GM18508 (cell line): ENCODE measurements at regions not wholly inside any gene's neighbourhood (a gene's known extent, or its start where the extent isn't known, plus 50 kb on each side); places are given as distances from the start of the nearest gene placed in this dataset.

Source experiments
- ATAC-seq: cut with Tn5 transposase; IDR thresholded peaks from one replicate; pipeline ENCODE4 v1.9.1; 2021; ENCODE audit warnings: moderate number of reproducible peaks; ENCODE audit not compliant: insufficient read depth, unreplicated experiment

GRCh38 chr10:111677759-111678158 is 505.8 kb downstream of the GPAM start:
- ATAC-seq = no peak

- ATAC-seq = no peak
Measured at GRCh38 chr10:111686796-111687195, 496.8 kb downstream of the GPAM start.

DNA sequence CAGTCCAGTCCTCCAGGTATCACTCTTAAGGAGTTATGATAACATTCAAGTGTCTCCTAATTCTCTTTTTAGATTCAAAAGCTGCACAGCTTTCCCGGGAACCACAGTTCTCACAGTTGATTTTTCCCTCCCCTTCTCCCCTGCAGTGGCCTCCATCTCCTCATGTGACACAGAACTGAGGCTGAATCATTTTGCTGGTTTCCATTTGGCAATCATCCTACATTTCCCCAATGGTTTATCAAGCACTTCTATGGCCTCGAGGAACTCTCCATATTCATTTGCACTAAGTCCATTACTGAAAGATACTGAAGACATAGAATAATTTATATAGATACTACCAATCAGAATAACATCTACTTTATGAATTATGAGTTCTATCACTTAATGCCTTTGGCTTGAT is 484.9 kb downstream of the GPAM start:
- no peak for ATAC-seq

DNA sequence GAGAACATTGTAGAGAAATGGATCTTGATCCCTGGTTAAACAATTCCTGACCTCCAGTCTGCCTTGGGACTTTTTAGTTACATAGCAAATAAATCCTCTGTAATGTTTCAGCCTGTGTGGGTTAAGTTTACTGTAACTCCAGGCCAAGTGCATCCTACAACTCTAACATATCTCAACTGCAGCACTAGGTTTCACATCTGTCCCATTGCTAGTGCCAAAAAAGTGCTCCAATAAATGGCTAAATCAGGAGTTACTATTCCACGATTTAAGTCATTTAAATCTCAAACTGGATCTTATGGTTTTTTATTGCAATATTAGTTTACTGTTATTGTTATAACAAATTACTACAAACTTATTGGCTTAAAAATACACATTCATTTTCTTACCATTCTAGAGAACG is 479.6 kb downstream of the GPAM start:
- no peak for ATAC-seq

DNA sequence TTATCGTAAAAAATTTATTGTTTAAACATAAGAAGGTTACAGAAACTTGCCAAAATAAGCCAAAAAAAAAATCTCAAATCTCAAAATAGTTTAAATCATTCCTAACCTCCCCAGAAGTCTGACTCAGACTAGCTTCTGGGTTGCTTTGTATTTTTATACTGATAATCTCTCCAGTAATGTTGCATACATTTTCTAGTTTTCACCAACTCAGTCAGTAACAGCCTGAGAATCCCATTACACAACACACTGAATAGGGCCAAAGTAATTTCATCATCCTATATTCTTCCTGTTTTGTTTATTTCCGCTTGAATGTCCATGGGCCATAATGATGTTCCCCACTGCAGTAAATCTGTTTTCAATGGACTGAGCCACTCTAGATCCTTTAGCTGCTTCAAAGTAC is 478.5 kb downstream of the GPAM start:
- no peak for ATAC-seq

DNA sequence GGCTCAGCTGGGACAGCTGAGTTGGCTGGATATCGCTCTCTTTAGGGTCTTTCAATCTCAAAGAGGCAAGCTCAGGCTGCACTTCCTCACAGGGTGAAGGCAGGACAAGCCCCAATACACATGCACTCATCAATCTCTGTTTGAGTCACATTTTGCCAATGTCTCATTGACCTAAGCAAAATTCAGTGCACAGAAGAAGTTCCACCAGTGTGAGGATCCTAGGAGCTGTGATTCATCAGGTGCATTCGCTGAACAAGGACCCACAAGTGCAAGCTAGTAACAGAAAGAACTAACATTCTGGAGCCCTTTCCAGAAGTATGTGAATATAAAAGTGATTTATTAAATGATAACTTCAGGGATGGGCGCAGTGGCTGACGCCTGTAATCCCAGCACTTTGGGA is 477.2 kb downstream of the GPAM start:
- no peak for ATAC-seq

- ATAC-seq = no peak
Measured at GRCh38 chr10:111707076-111707475, 476.5 kb downstream of the GPAM start.

DNA sequence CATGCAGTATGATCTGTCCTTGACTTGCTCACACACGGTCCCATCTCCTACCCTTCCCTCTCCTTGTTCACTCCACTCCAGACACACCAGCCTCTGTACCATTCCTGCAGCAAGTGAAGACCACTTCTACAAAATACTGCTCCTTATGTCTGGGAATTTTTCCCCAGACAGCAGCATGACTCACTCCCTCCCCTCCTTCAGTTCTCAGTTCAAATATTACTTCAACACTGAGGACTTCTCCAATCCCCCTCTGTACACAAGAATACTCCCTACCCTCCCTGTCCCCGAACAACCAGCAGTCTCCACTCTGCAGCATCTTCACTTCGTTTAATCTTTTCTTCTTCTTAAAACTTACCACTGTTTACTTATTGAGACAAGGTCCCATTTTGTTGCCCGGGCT is 474.0 kb downstream of the GPAM start:
- no peak for ATAC-seq

GRCh38 chr10:111716032-111716431 is 467.5 kb downstream of the GPAM start:
- no peak for ATAC-seq

DNA sequence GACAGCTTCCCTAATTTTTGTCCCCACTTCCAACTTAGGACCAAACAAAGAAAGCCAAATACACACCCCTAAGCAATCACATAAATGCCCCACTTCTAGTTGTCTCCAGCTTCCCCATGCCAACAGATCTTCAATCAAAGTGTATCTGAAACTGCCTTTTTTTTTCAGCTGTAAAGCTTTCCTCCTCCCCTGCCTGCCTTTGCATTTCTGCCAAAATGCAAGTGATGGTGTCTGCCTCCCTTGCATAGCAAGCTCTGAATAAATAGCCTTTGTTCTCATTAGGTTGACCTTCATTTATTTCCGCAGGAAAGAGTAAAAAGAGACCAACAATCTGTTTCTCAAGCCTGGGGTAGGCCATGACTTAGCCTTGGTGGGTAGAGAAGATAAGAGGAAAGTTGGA is 459.4 kb downstream of the GPAM start:
- ATAC-seq = no peak

DNA sequence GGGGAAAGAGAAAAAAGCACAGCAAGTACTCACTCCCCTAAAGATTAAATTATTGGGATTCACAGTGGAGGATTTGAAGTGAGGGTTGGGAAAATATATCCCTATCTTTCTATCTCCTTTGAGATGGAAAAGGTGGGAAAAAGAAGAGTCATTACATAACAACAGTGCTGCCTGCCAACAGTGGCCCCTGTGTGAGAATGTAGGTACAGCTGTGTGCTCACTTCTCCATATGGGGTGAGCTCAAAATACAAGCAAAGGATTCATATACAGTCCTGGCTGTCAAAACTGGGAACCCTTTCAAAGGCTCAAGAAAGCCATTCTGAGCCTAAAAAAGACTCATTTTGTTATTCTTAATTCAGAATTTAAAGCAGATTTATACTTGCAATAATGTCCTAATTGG is 458.5 kb downstream of the GPAM start:
- ATAC-seq = no peak

- ATAC-seq = no peak
Measured at GRCh38 chr10:111732166-111732785, 451.3 kb downstream of the GPAM start.

GRCh38 chr10:111739125-111739873 is 444.3 kb downstream of the GPAM start:
- ATAC-seq = no peak

DNA sequence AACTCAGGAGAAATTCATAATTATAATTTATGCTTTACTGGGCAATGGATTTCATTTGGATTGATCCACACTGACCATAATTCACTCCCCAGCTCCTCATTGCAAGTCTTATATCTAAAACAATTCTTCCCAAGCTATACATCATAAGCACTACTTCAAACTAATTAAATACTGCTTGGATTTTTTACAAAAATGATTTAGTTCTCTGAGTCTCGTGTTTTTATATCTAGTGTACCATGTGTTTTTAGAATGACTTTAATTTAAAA is 443.8 kb downstream of the GPAM start:
- no peak for ATAC-seq

GRCh38 chr10:111745982-111746381 is 437.6 kb downstream of the GPAM start:
- ATAC-seq = no peak

DNA sequence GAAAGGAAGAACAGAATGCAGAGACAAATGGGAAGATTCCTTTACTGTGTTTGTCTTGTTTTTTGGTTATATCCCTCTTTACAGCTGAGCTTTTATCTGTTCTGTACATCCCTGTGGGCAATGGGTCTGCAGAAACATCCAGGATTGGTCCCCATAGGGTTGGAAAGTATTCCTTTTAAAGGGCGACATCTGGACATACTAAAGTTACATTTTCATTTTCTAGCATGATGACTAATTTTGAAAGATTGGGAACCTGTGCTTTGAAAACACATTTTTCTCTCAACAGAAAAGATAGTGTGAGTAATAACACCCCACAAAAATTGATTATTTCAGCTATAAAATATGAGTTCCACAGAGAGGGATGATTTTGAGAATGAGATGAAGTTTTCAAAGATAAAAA is 435.8 kb downstream of the GPAM start:
- no peak for ATAC-seq

DNA sequence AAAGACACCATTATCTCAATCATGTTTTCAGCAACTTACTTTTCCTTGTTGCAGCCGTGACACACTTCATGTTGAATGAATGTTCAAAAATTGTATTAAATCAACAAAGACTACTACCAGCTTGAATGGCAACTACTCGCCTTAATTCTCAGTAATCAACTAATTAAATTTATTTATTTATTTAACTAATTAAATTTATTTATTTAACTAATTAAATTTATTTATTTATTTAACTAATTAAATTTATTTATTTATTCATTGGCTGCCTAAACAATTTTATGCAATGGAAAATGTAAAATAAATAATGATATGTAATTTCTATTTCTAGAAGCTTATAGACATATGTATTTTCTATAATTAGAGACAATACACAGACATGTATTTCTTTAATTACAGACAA is 435.4 kb downstream of the GPAM start:
- ATAC-seq = no peak

GRCh38 chr10:111750165-111750849 is 433.3 kb downstream of the GPAM start:
- ATAC-seq = no peak

DNA sequence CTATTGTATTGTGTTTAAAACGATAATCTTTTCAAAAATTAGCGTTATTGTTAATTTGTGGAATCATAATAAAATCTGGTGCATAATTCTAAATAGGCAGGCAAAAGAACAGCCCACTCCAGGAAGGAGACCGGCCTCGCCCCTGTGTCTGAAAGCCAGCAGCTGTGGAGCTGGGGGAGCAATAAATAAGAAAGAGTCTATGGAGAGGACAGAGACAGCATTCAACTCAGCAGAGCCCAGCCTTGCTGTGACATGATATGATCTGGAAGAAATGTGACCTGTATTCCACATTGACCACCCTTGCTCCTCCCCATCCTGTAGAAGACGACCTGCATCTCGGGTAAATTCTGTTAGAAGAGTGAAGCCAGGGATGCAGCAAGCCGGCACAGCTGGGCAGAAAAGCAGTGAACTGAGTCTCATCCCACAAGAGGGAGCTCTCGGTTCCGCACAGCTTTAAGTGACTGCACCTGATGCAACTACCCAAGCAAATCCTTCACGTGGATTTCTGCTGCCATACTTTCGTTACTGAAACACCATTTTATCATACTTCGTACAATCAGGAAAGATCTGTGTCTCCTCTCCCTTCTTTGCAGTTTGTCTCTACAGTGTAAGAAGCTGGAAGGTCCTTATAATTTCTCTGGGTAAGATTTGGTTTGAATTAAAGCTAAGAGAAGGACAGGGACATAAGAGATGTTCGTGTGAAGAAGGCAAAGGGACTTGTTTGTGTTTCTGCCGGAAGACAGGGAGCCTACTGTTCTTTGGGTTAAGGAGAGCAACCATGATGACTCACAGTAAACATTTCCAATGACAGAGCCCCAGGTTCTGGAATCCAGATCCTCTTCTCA is 427.1 kb downstream of the GPAM start:
- no peak for ATAC-seq

DNA sequence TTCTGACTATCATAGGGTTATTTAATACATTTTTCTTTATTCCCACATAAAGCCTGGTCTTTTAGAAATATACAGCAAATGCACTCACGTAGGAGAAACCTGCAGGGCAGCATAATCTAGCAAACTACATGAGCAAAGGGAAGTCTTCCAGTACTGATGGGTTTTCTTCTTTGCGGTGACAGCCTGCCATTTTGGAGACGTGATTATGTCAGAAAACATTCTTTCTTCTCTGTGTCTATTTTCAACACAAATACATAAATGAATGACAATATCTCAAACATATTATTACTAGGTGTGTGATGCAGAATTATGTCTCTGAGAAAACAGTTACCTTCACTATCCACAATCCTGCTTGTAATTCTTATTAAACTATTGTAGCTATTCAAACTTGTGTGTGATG is 425.0 kb downstream of the GPAM start:
- no peak for ATAC-seq

- no peak for ATAC-seq
Measured at GRCh38 chr10:111762114-111762513, 421.5 kb downstream of the GPAM start.
